Uterus (tissue), 2 donors: ENCODE measurements at regions not wholly inside any gene's neighbourhood (a gene's known extent, or its start where the extent isn't known, plus 50 kb on each side); places are given as distances from the start of the nearest gene placed in this dataset.

Source experiments
- CTCF ChIP-seq, 4 experiments: fragments of 200-600 bp in 2 of 4; fragments of 450-650 bp in 2 of 4; sonication (generic) in 2 of 4; IDR thresholded peaks; one replicate each; pipeline ENCODE4 v1.5.1; 2016 to 2019; ENCODE audit warnings: antibody characterized with exemption in 4 of 4, mild to moderate bottlenecking in 2 of 4, moderate library complexity in 1 of 4
- POLR2A ChIP-seq, 2 donors: fragments of 450-650 bp; IDR thresholded peaks; one replicate each; pipeline ENCODE4 v1.6.1; 2016; ENCODE audit warnings: antibody characterized with exemption in 2 of 2, mild to moderate bottlenecking in 1 of 2, moderate library complexity in 1 of 2

- TF ChIP-seq CTCF (IDR thresholded peaks at IDR 0.05) (no peak), POLR2A (IDR thresholded peaks at IDR 0.05) (no peak)
Measured at GRCh38 chr16:74078511-74079231, 217.9 kb upstream of the PSMD7 start.
